Spleen (tissue), 11 donors: ENCODE measurements at regions not wholly inside any gene's neighbourhood (a gene's known extent, or its start where the extent isn't known, plus 50 kb on each side); places are given as distances from the start of the nearest gene placed in this dataset.
A peak's percentile ranks its signal among the peaks of the same experiment; 100 is the strongest.

Source experiments
- DNase-seq: peaks from one replicate; pipeline ENCODE4 v3.0.0-alpha.2; 2020
- H3K27ac ChIP-seq, 8 donors: fragments of 200-600 bp; sonication (generic) in 7 of 8; 1 replicate in 4 of 8; 2 replicates in 4 of 8; pipeline versions ENCODE4 v1.5.0 to v1.8.0; 2016 to 2021; ENCODE audit warnings: inconsistent platforms in 4 of 8, mild to moderate bottlenecking in 4 of 8, moderate library complexity in 1 of 8
- H3K27me3 ChIP-seq, 7 donors: fragments of 200-600 bp; sonication (generic) in 6 of 7; replicated peaks in 1 of 7; 1 replicate in 4 of 7; 2 replicates in 3 of 7; pipeline versions ENCODE4 v1.5.0 to v1.8.0; 2016 to 2021; ENCODE audit warnings: inconsistent platforms in 3 of 7, mild to moderate bottlenecking in 1 of 7
- H3K36me3 ChIP-seq, 6 donors: fragments of 200-600 bp; sonication (generic) in 5 of 6; 1 replicate in 4 of 6; 2 replicates in 2 of 6; pipeline versions ENCODE4 v1.5.0 to v1.8.0; 2016 to 2021; ENCODE audit warnings: inconsistent platforms in 2 of 6
- H3K4me1 ChIP-seq, 6 donors: fragments of 200-600 bp; sonication (generic) in 5 of 6; 1 replicate in 3 of 6; 2 replicates in 3 of 6; pipeline versions ENCODE4 v1.5.0 to v1.8.0; 2016 to 2021; ENCODE audit warnings: inconsistent platforms in 3 of 6
- H3K4me3 ChIP-seq, 8 donors: fragments of 200-600 bp; sonication (generic) in 7 of 8; 1 replicate in 4 of 8; 2 replicates in 4 of 8; pipeline versions ENCODE4 v1.5.0 to v1.8.0; 2016 to 2021; ENCODE audit warnings: inconsistent platforms in 4 of 8, mild to moderate bottlenecking in 4 of 8, moderate library complexity in 2 of 8
- H3K9me3 ChIP-seq, 8 donors: fragments of 200-600 bp; sonication (generic) in 7 of 8; 1 replicate in 4 of 8; 2 replicates in 4 of 8; pipeline versions ENCODE4 v1.5.0 to v1.8.0; 2016 to 2021; ENCODE audit warnings: inconsistent platforms in 4 of 8
- POLR2A ChIP-seq, 3 donors: fragments of 450-650 bp; IDR thresholded peaks; one replicate each; pipeline ENCODE4 v1.5.1; 2017; ENCODE audit warnings: antibody characterized with exemption in 3 of 3, mild to moderate bottlenecking in 1 of 3
- POLR2AphosphoS5 ChIP-seq, 3 donors: sonication (generic); formaldehyde crosslinking; IDR thresholded peaks; one replicate each; pipeline ENCODE4 v1.5.1; 2017; ENCODE audit warnings: antibody characterized with exemption in 3 of 3
- WGBS, 5 donors: extraction: QIAGEN DNeasy Blood & Tissue Kit in 3 of 5; methylation state at CpG; one replicate each; pipeline versions ENCODE4 v1.1.5 to v1.1.7; 2013 to 2018; 5-methylcytosine and 5-hydroxymethylcytosine counted together
- intact Hi-C: fragments of 100-400 bp; cut with DNase I; formaldehyde crosslinking; loops from one replicate; pipeline ENCODE4 v1.15.0; 2023; ENCODE audit warnings: low total_unique reads
- TF ChIP-seq, protein P1 (sequence below), 11 experiments: fragments of 200-600 bp in 7 of 11; fragments of 450-650 bp in 4 of 11; sonication (generic) in 4 of 11; IDR thresholded peaks in 8 of 11; conservative IDR thresholded peaks in 3 of 11; 1 replicate in 7 of 11; 2 replicates in 4 of 11; pipeline versions ENCODE4 v1.4.0 to v1.8.0; 2016 to 2021; ENCODE audit warnings: antibody characterized with exemption in 11 of 11, inconsistent platforms in 4 of 11, mild to moderate bottlenecking in 1 of 11
- donor health status: healthy with polysubstance abuse.
- donor health status: DM: no; HTN: no; CAD: no; lungs with moderate emphysema.
- donor health status: DM: no; HTN: no; CAD: no.
- donor health status: Bipolar disorder and iron deficiency.
- donor health status: healthy.
- donor health status: DM: no; HTN: no; CAD: no.
- donor health status: DM: yes; HTN: yes; CAD: no.

DNA sequence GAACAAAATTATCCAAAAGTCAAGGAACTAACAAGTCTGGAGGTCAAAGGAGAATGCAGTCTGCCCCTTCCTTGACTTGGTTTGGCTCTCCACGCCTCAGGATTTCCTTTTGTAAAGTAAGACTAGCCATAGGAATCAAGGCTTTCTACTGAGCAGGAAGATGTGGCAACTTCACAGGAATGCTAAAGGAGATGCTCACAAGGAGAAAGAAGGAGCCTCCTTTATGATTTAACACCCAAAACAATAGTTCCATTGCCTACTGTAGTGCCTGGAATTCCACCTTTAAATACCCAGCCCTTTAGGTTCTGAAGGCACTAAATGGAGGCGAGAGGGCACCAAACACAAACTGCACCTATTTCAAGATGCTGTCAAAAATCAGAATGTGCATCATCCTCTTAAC is 176.3 kb upstream of the NFIA start:
- intact Hi-C loops: no loop called here
- Histone ChIP-seq H3K9me3 (no peaks in the 10 kb centered on the region), H3K27me3 (no peaks in the 10 kb centered on the region), H3K27ac (no peak overlapping the region), H3K4me1 (no peaks in the 10 kb centered on the region), H3K36me3 (no peaks in the 10 kb centered on the region), H3K4me3 (no peak overlapping the region)
- WGBS, 5 donors: 80 to 88% (median 82%) methylated on average over 2 of the region's 2 CpGs
- DNase-seq: no peak
- TF ChIP-seq POLR2A (IDR thresholded peaks at IDR 0.05) (no peak), POLR2AphosphoS5 (IDR thresholded peaks at IDR 0.05) (no peak)
- TF ChIP-seq, protein P1, sequence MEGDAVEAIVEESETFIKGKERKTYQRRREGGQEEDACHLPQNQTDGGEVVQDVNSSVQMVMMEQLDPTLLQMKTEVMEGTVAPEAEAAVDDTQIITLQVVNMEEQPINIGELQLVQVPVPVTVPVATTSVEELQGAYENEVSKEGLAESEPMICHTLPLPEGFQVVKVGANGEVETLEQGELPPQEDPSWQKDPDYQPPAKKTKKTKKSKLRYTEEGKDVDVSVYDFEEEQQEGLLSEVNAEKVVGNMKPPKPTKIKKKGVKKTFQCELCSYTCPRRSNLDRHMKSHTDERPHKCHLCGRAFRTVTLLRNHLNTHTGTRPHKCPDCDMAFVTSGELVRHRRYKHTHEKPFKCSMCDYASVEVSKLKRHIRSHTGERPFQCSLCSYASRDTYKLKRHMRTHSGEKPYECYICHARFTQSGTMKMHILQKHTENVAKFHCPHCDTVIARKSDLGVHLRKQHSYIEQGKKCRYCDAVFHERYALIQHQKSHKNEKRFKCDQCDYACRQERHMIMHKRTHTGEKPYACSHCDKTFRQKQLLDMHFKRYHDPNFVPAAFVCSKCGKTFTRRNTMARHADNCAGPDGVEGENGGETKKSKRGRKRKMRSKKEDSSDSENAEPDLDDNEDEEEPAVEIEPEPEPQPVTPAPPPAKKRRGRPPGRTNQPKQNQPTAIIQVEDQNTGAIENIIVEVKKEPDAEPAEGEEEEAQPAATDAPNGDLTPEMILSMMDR (IDR thresholded peaks at IDR 0.05 in 8 of 11, conservative IDR thresholded peaks at IDR 0.05 in 3 of 11): no peak

DNA sequence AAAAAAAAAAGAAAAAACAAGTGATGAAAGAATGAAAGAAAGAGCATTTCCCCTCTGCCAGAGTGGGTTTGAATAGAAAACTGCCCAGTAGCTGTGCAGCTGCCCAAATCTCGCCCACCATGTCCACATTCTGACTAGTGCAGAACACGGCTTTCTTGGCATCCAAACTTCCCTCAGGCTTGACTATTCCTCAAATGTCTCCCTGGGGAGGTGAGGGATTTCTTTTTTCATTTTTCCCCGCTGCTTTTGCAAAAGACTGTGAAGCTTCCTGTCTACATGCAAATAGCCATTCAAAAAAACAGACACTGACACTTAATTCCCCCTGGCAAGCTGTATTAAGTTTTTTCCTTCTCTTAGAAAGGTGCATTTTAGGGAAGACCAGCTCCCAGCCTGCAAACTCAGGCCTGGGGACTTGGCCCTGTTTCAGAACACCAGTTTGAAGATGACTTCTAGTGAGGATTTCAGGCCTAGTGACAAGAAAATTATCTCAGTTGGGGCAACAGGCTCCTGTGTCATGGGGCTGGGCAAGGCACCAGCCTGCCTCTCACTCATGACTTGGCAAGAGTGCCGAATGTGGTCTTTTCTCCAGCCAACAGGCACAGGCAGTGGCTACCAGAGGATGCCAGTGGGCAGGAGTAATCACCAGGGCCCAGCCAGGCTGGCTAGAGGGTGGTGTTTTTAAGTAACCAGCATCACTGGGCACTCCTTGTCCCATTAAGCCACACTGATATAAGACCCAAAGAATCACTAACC is 178.1 kb upstream of the NFIA start:
- no peak overlapping the region for H3K27ac ChIP-seq
- no peak for DNase-seq
- H3K36me3 ChIP-seq: no peaks in the 10 kb centered on the region
- 62 to 74% (median 67%) methylated on average over 4 of the region's 4 CpGs for WGBS, 5 donors
- intact Hi-C loops: no loop called here
- no peaks in the 10 kb centered on the region for H3K27me3 ChIP-seq
- H3K4me1 ChIP-seq: no peaks in the 10 kb centered on the region
- no peaks in the 10 kb centered on the region for H3K9me3 ChIP-seq
- no peak overlapping the region for H3K4me3 ChIP-seq
- TF ChIP-seq POLR2AphosphoS5 (IDR thresholded peaks at IDR 0.05) (no peak), POLR2A (IDR thresholded peaks at IDR 0.05) (no peak)
- TF ChIP-seq, protein P1 (IDR thresholded peaks at IDR 0.05 in 8 of 11, conservative IDR thresholded peaks at IDR 0.05 in 3 of 11): no peak

DNA sequence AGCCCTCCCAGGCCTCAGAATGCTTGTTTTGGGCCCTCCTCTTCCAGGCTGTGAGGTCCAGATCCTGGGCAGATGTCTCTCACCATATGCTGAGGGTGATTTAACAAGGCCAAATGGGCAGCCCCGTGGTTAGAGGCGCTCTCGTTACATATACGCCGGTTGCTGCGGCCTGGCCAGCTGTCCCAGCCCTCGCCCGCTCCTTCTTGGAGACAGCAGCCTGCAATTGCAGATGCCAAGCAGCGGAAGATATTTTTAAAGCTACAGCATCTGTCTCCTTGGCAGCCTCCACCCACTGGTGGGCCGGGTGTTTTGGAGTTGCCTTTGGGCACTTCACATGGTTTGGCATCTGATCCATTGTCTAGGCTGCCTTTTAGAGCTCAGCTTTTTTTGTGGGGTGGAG is 178.8 kb upstream of the NFIA start:
- no peaks in the 10 kb centered on the region for H3K36me3 ChIP-seq
- no peaks in the 10 kb centered on the region for H3K4me1 ChIP-seq
- TF ChIP-seq POLR2AphosphoS5 (IDR thresholded peaks at IDR 0.05) (no peak), POLR2A (IDR thresholded peaks at IDR 0.05) (no peak)
- TF ChIP-seq, protein P1 (IDR thresholded peaks at IDR 0.05 in 8 of 11, conservative IDR thresholded peaks at IDR 0.05 in 3 of 11): no peak
- intact Hi-C loops: no loop called here
- no peaks in the 10 kb centered on the region for H3K9me3 ChIP-seq
- no peaks in the 10 kb centered on the region for H3K27me3 ChIP-seq
- 82 to 94% (median 90%) methylated on average over 2 to 10 of the region's 10 CpGs for WGBS, 5 donors
- H3K27ac ChIP-seq: no peak overlapping the region
- peak; percentile 64 for DNase-seq
- no peak overlapping the region for H3K4me3 ChIP-seq

DNA sequence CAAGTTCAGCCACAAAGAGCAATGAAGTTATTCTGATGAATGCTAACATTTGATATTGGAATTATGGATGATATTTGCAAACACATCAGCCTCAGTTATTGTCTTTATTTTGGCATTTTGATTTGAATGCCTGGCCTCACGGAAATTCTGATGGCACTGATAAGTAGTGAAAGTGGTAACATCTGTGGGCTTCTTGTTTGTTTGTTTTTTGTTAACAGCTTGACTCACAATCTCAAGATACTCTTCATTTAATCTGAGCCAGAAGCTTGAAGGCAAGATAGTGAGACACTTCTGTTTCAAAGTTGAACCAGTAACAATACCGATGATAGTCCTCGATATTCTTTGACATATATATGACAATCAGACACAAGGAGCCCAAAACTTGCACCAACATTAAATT is 182.9 kb upstream of the NFIA start:
- H3K4me1 ChIP-seq: no peaks in the 10 kb centered on the region
- no peak overlapping the region for H3K27ac ChIP-seq
- 83 to 96% (median 89%) methylated on average over 3 of the region's 3 CpGs for WGBS, 5 donors
- no peaks in the 10 kb centered on the region for H3K27me3 ChIP-seq
- TF ChIP-seq POLR2A (IDR thresholded peaks at IDR 0.05): no peak
- no peak for TF ChIP-seq POLR2AphosphoS5 (IDR thresholded peaks at IDR 0.05)
- TF ChIP-seq, protein P1 (IDR thresholded peaks at IDR 0.05 in 8 of 11, conservative IDR thresholded peaks at IDR 0.05 in 3 of 11): no peak
- no peaks in the 10 kb centered on the region for H3K36me3 ChIP-seq
- intact Hi-C loops: no loop called here
- no peak for DNase-seq
- H3K4me3 ChIP-seq: no peak overlapping the region
- H3K9me3 ChIP-seq: no peaks in the 10 kb centered on the region
